ENCODE measurements at regions not wholly inside any gene's neighbourhood (a gene's known extent, or its start where the extent isn't known, plus 50 kb on each side); places are given as distances from the start of the nearest gene placed in this dataset.

DNA sequence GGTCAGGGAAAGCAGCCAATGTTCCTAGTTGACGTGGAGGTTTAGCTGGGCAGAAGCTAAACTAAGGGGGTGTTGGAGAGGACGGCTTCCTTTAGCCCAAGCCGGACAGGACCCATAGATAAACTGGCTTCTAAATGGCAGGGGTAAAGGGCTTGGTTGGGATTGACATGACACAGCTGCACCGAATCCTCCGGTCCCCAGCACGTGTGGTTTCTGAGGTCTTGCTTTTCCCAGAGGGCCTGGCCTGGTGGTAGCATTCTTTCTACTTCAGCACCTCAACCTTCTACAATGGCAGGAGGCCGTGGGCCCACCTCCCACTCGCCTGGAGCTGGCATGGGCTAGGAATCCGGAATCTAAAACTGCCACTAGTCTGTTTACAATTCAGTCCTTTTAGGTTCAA is 163.0 kb downstream of the FGF9 start:
- TF ChIP-seq ZNF830 (tag by site-specific recombination; IDR thresholded peaks at IDR 0.05; ENCODE audit: low read depth): no peak
- TF ChIP-seq ZNF837 (tag by site-specific recombination; IDR thresholded peaks at IDR 0.05): no peak
- TF ChIP-seq ZNF623 (tag by site-specific recombination; IDR thresholded peaks at IDR 0.05): no peak
